ENCODE measurements at regions not wholly inside any gene's neighbourhood (a gene's known extent, or its start where the extent isn't known, plus 50 kb on each side); places are given as distances from the start of the nearest gene placed in this dataset.

DNA sequence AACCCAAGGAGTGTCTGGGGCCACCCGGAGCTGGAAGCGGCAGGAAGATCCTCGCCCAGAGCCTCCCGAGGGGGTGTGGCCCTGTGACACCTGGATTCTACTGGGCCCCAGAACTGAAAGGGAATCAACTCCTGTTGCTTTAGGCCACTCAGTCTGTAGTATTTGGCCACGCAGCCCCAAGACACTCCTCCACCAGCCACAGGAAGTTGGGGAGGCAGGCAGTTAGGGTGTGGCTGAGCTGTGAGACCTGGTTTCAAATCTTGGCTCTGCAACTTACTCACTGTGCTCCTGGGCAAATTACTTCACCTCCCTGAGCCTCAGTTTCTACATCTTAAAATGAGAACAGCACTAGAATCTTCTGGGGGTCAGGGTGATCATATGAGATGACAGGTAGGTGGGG is 119.8 kb upstream of the PPP1R26 start:
- TF ChIP-seq, protein P1, sequence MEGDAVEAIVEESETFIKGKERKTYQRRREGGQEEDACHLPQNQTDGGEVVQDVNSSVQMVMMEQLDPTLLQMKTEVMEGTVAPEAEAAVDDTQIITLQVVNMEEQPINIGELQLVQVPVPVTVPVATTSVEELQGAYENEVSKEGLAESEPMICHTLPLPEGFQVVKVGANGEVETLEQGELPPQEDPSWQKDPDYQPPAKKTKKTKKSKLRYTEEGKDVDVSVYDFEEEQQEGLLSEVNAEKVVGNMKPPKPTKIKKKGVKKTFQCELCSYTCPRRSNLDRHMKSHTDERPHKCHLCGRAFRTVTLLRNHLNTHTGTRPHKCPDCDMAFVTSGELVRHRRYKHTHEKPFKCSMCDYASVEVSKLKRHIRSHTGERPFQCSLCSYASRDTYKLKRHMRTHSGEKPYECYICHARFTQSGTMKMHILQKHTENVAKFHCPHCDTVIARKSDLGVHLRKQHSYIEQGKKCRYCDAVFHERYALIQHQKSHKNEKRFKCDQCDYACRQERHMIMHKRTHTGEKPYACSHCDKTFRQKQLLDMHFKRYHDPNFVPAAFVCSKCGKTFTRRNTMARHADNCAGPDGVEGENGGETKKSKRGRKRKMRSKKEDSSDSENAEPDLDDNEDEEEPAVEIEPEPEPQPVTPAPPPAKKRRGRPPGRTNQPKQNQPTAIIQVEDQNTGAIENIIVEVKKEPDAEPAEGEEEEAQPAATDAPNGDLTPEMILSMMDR (IDR thresholded peaks at IDR 0.05 in 4 of 5, conservative IDR thresholded peaks at IDR 0.05 in 1 of 5) = no peak
- no peak for TF ChIP-seq POLR2A (IDR thresholded peaks at IDR 0.05)

Data from gastrocnemius medialis (tissue), 4 donors.